ENCODE measurements at regions not wholly inside any gene's neighbourhood (a gene's known extent, or its start where the extent isn't known, plus 50 kb on each side); places are given as distances from the start of the nearest gene placed in this dataset.

DNA sequence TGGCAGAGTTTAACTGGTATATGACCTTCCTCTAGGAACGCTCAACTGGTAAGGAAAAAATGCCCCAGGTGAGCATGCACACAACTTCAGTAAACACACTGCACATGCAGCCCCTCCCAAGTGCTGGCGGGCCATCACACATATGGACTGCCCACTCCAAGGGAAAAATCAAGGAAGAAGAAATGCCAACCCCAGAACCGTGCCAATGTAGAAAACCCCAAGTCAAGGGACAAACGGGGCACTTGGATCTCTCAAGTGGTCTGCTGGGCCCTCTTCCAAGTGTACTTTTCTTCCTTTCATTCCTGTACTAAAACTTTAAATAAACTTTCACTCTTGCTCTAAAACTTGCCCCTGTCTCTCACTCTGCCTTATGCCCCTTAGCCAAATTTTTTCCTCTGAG is 76.4 kb upstream of the ACVR1 start:
- peak; percentile 64 for ATAC-seq
- Histone ChIP-seq H3K4me1 (no peaks in the 10 kb centered on the region), H3K36me3 (no peaks in the 10 kb centered on the region), H3K27me3 (no peaks in the 10 kb centered on the region), H3K27ac (no peak overlapping the region), H3K4me3 (no peak overlapping the region), H3K9me3 (peaks cover 0 to 29% of the 10 kb centered on the region in 2 donors)
- intact Hi-C loops (cut with DNase I), result no loop called here
- peak in 1 of 4 donors; percentile 37 for DNase-seq
- TF ChIP-seq, protein P1, sequence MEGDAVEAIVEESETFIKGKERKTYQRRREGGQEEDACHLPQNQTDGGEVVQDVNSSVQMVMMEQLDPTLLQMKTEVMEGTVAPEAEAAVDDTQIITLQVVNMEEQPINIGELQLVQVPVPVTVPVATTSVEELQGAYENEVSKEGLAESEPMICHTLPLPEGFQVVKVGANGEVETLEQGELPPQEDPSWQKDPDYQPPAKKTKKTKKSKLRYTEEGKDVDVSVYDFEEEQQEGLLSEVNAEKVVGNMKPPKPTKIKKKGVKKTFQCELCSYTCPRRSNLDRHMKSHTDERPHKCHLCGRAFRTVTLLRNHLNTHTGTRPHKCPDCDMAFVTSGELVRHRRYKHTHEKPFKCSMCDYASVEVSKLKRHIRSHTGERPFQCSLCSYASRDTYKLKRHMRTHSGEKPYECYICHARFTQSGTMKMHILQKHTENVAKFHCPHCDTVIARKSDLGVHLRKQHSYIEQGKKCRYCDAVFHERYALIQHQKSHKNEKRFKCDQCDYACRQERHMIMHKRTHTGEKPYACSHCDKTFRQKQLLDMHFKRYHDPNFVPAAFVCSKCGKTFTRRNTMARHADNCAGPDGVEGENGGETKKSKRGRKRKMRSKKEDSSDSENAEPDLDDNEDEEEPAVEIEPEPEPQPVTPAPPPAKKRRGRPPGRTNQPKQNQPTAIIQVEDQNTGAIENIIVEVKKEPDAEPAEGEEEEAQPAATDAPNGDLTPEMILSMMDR (IDR thresholded peaks at IDR 0.05), result no peak

DNA sequence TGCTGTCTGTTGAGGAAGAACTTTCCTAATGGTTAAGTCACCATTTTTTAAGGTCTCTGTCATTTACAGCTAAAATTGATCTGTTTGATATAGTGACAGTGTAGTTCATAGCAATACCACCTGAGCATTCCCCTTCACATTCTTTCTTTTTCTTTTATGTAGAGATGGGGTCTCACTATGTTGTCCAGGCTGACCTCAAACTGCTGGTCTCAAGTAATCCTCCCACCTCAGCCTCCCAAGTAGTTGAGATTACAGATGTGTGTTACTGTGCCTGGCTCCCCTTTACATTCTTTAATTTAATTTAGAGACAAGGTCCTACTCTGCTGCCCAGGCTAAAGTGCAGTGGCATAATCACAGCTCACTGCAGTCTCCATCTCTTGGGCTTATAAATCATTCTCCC is 72.7 kb upstream of the ACVR1 start:
- no peak for DNase-seq
- Histone ChIP-seq H3K9me3 (no peaks in the 10 kb centered on the region), H3K36me3 (no peaks in the 10 kb centered on the region), H3K4me3 (no peak overlapping the region), H3K27ac (no peak overlapping the region), H3K4me1 (no peaks in the 10 kb centered on the region), H3K27me3 (no peaks in the 10 kb centered on the region)
- TF ChIP-seq, protein P1 (IDR thresholded peaks at IDR 0.05), result no peak
- no peak for ATAC-seq
- intact Hi-C loops (cut with DNase I), result loop anchor here in 1 of 2 donors (10.0 kb wide), 1 partner anchor 234 kb away; no protein-coding TSS in a partner anchor

DNA sequence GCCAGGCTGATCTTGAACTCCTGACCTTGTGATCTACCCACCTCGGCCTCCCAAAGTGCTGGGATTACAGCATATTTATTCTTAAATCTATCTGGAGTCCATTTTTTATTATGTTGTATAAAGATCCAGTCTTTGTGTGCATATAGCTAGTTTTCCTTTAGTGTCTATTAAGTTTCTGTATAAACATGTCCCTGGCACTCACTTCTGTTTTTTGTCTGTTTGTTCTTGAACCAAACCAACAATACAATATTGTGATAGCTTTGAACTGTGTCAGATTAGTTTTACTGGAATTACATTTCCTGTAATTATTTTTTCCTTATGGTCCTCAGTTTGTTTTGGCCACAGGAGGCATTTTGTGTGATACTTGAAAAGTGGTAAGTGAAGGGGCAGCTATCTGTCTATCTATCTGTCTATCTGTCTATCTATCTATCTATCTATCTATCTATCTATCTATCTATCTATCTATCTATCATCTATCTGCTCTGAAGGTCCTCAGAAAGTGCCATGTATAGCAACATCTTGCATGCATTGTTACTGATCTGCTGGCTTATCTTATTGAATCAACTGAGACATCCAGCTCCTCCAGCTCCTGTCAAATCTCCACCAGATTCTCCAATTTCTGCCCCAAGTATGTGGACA is 70.9 kb upstream of the ACVR1 start:
- no peak for ATAC-seq
- Histone ChIP-seq H3K36me3 (no peaks in the 10 kb centered on the region), H3K27ac (no peak overlapping the region), H3K4me3 (no peak overlapping the region), H3K4me1 (no peaks in the 10 kb centered on the region), H3K27me3 (no peaks in the 10 kb centered on the region), H3K9me3 (no peaks in the 10 kb centered on the region)
- TF ChIP-seq, protein P1 (IDR thresholded peaks at IDR 0.05), result no peak
- DNase-seq, result no peak
- intact Hi-C loops (cut with DNase I), result loop anchor here in 1 of 2 donors (10.0 kb wide), 1 partner anchor 232 kb away; no protein-coding TSS in a partner anchor

DNA sequence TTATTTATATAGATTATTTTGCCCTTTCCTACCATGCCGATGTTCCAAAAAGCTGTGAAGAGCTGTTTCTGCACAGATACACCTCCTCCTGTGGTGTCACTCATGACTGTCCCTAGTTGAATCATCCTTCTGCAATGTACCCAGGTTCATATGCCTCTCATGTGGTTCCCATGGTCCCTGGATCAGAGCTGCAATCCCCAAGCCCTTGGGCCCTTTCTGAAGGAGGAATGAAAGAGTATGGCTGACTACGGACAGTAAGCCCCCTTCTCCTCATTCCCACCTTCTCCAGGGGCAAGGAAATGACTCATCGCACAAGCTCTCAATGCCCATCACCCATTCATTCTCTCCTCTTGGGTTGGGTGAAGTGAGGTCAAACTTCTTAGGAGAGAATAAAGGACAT is 63.9 kb upstream of the ACVR1 start:
- H3K4me3 ChIP-seq, result no peak overlapping the region
- intact Hi-C loops (cut with DNase I), result loop anchor here in 1 of 2 donors (10.0 kb wide), 1 partner anchor 225 kb away; no protein-coding TSS in a partner anchor
- no peaks in the 10 kb centered on the region for H3K27me3 ChIP-seq
- ATAC-seq (no peak), DNase-seq (no peak)
- H3K36me3 ChIP-seq, result no peaks in the 10 kb centered on the region
- TF ChIP-seq, protein P1 (IDR thresholded peaks at IDR 0.05), result no peak
- H3K27ac ChIP-seq, result no peak overlapping the region
- no peaks in the 10 kb centered on the region for H3K4me1 ChIP-seq
- no peaks in the 10 kb centered on the region for H3K9me3 ChIP-seq

DNA sequence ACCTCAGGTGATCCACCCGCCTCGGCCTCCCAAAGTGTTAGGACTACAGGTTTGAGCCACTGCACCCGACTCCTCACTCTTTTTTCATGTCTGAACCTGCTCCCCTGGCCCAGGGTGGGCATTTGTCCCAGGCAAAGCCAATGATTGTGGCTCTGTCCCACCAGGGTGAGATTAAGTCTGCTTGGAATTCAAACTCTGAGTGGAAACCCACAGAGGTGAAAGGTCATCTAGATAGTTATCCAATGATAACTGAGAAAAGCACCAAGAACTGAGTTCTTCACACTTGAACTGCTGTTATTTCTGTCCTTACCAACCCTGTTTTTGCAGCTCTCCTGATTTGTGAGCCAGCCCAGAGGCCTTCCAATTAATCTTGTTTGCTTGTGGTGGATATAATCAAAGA is 62.4 kb upstream of the ACVR1 start:
- H3K36me3 ChIP-seq, result no peaks in the 10 kb centered on the region
- intact Hi-C loops (cut with DNase I), result no loop called here
- ATAC-seq (no peak), DNase-seq (peak in 1 of 4 donors; percentile 28)
- no peak overlapping the region for H3K4me3 ChIP-seq
- no peaks in the 10 kb centered on the region for H3K27me3 ChIP-seq
- H3K4me1 ChIP-seq, result no peaks in the 10 kb centered on the region
- TF ChIP-seq, protein P1 (IDR thresholded peaks at IDR 0.05), result no peak
- H3K9me3 ChIP-seq, result no peaks in the 10 kb centered on the region
- no peak overlapping the region for H3K27ac ChIP-seq

All from left lung (tissue), 4 donors.